ENCODE measurements at regions not wholly inside any gene's neighbourhood (a gene's known extent, or its start where the extent isn't known, plus 50 kb on each side); places are given as distances from the start of the nearest gene placed in this dataset.
"Not testable (repeated sequence)": the region's sequence is repeated elsewhere in the genome, so short reads cannot be mapped to it uniquely, and the experiment has no call there.

GRCh38 chr11:130555251-130555841, 106.9 kb downstream of the ADAMTS15 start:
- no peak for DNase-seq (ENCODE audit: low read depth, low spot score)
- ChIA-PET POLR2A (no interaction called here), CTCF (no interaction called here)
- H3K4me3 ChIP-seq (ENCODE audit: low read depth, low read length): no peak overlapping the region
- no peak for TF ChIP-seq CTCF (IDR thresholded peaks at IDR 0.05; ENCODE audit: insufficient read depth, low read length, missing control alignments)

GRCh38 chr11:130560000-130560780, 111.7 kb downstream of the ADAMTS15 start:
- no peak for DNase-seq (ENCODE audit: low read depth, low spot score)
- ChIA-PET CTCF (interaction anchor here (0.8 kb wide), 1 partner anchor 125 kb away, joined by 5 read pairs; no protein-coding TSS in a partner anchor), POLR2A (no interaction called here)
- no peak overlapping the region for H3K4me3 ChIP-seq (ENCODE audit: low read depth, low read length)
- TF ChIP-seq CTCF (IDR thresholded peaks at IDR 0.05; ENCODE audit: insufficient read depth, low read length, missing control alignments): no peak

- TF ChIP-seq CTCF (IDR thresholded peaks at IDR 0.05; ENCODE audit: insufficient read depth, low read length, missing control alignments): no peak
- ChIA-PET POLR2A (no interaction called here), CTCF (no interaction called here)
- no peak overlapping the region for H3K4me3 ChIP-seq (ENCODE audit: low read depth, low read length)
- DNase-seq (ENCODE audit: low read depth, low spot score): no peak
Measured at GRCh38 chr11:130560781-130561109, 112.3 kb downstream of the ADAMTS15 start.

GRCh38 chr11:130561441-130561881, 113.0 kb downstream of the ADAMTS15 start:
- no peak overlapping the region for H3K4me3 ChIP-seq (ENCODE audit: low read depth, low read length)
- no peak for DNase-seq (ENCODE audit: low read depth, low spot score)
- ChIA-PET CTCF (no interaction called here), POLR2A (no interaction called here)
- no peak for TF ChIP-seq CTCF (IDR thresholded peaks at IDR 0.05; ENCODE audit: insufficient read depth, low read length, missing control alignments)

GRCh38 chr11:130562549-130562948, 114.1 kb downstream of the ADAMTS15 start:
- no peak for DNase-seq (ENCODE audit: low read depth, low spot score)
- CTCF ChIA-PET: no interaction called here
- POLR2A ChIA-PET: no interaction called here
- no peak for TF ChIP-seq CTCF (IDR thresholded peaks at IDR 0.05; ENCODE audit: insufficient read depth, low read length, missing control alignments)
- no peak overlapping the region for H3K4me3 ChIP-seq (ENCODE audit: low read depth, low read length)

- CTCF ChIA-PET; POLR2A ChIA-PET; DNase-seq (ENCODE audit: low read depth, low spot score); H3K4me3 ChIP-seq (ENCODE audit: low read depth, low read length): not testable (repeated sequence)
Measured at GRCh38 chr11:130566360-130566759, 117.9 kb downstream of the ADAMTS15 start.

- CTCF ChIA-PET: no interaction called here
- POLR2A ChIA-PET: no interaction called here
- no peak overlapping the region for H3K4me3 ChIP-seq (ENCODE audit: low read depth, low read length)
- no peak for DNase-seq (ENCODE audit: low read depth, low spot score)
- TF ChIP-seq CTCF (IDR thresholded peaks at IDR 0.05; ENCODE audit: insufficient read depth, low read length, missing control alignments): no peak
Measured at GRCh38 chr11:130571519-130571918, 123.1 kb downstream of the ADAMTS15 start.
